ENCODE measurements at regions not wholly inside any gene's neighbourhood (a gene's known extent, or its start where the extent isn't known, plus 50 kb on each side); places are given as distances from the start of the nearest gene placed in this dataset.

- TF ChIP-seq CTCF (conservative IDR thresholded peaks at IDR 0.05 in 1 of 2, IDR thresholded peaks at IDR 0.05 in 1 of 2; ENCODE audit: low read depth in 1 of 2, low read length in 2 of 2) (no peak), EZH2 (IDR thresholded peaks at IDR 0.05; ENCODE audit: low read length, missing control alignments) (no peak)
Observed at GRCh38 chr10:88108115-88108610, 244.7 kb downstream of the PTEN start.
